ENCODE measurements at regions not wholly inside any gene's neighbourhood (a gene's known extent, or its start where the extent isn't known, plus 50 kb on each side); places are given as distances from the start of the nearest gene placed in this dataset.

DNA sequence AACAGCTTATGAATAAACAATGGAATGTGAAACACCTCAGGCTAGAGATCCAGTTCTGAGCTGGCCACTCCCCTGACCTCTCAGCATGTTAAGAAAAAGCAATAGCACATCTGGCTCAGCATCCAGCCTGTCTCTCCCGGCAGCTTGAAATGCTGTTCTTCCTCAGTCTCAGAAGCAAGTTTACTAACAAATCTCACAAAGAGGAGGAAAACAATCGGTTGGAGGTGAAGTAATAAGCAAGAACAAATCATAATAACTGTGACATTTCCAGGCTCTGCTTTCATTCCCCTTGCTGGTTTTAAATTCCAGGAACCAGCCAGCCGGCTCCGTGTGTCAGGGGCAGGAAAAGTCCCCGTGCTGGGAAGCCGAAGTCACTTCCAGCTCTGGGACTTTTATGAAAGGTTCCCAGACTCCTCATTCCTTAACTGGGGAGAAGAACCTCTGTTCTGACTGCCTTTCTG is 133.9 kb upstream of the ARL4C start:
- CTCF ChIA-PET: no interaction called here
- intact Hi-C loops (cut with micrococcal nuclease; ENCODE audit: unreplicated experiment): no loop called here
- no peak for DNase-seq (ENCODE audit: low spot score)

DNA sequence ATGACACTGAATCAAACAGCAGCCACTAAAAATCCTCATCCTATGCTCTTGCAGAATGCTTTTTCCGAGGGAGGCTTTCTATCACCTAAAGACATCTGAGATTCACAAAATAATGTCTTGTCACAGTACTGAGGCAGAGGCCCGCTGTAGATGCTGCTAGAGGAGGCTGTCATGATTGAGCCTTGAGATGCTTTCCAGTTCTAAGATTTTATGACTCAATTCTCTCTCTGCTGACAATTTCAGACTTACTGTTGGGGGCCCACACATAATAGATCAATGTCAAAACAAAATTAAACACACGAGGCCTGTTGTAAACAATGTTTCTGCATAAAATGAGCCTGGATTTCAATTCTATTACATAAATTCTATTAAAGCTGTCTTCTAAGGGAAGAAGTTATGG is 132.7 kb upstream of the ARL4C start:
- H3K4me1 ChIP-seq (ENCODE audit: insufficient read depth, low read length, poor library complexity, severe bottlenecking): no peaks in the 10 kb centered on the region
- CTCF ChIA-PET: no interaction called here
- no peak for DNase-seq (ENCODE audit: low spot score)
- H3K4me3 ChIP-seq (ENCODE audit: low read depth, low read length, poor library complexity, severe bottlenecking): no peak overlapping the region
- POLR2A ChIA-PET (ENCODE audit: low non-redundant PET): no interaction called here
- BruUV-seq (replicated peaks): no TSS peak
- TF ChIP-seq, protein P1, sequence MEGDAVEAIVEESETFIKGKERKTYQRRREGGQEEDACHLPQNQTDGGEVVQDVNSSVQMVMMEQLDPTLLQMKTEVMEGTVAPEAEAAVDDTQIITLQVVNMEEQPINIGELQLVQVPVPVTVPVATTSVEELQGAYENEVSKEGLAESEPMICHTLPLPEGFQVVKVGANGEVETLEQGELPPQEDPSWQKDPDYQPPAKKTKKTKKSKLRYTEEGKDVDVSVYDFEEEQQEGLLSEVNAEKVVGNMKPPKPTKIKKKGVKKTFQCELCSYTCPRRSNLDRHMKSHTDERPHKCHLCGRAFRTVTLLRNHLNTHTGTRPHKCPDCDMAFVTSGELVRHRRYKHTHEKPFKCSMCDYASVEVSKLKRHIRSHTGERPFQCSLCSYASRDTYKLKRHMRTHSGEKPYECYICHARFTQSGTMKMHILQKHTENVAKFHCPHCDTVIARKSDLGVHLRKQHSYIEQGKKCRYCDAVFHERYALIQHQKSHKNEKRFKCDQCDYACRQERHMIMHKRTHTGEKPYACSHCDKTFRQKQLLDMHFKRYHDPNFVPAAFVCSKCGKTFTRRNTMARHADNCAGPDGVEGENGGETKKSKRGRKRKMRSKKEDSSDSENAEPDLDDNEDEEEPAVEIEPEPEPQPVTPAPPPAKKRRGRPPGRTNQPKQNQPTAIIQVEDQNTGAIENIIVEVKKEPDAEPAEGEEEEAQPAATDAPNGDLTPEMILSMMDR (conservative IDR thresholded peaks at IDR 0.05; ENCODE audit: low read depth, low read length): no peak
- TF ChIP-seq EZH2 (IDR thresholded peaks at IDR 0.05; ENCODE audit: borderline replicate concordance, low read depth, low read length, poor library complexity, severe bottlenecking): no peak
- no peaks in the 10 kb centered on the region for H3K9me3 ChIP-seq (ENCODE audit: low read depth, low read length, poor library complexity, severe bottlenecking)
- no peak overlapping the region for H3K27ac ChIP-seq (ENCODE audit: low read depth, low read length, poor library complexity, severe bottlenecking)
- H3K36me3 ChIP-seq (ENCODE audit: insufficient read depth, low read length, poor library complexity, severe bottlenecking): no peaks in the 10 kb centered on the region
- H3K27me3 ChIP-seq (replicated peaks; ENCODE audit: insufficient read depth, low read depth, low read length, poor library complexity): no peaks in the 10 kb centered on the region
- intact Hi-C loops (cut with micrococcal nuclease; ENCODE audit: unreplicated experiment): no loop called here

More for the DNA sequence above, 133.9 kb upstream of the ARL4C start:
- no peaks in the 10 kb centered on the region for H3K4me1 ChIP-seq (ENCODE audit: insufficient read depth, low read length, poor library complexity, severe bottlenecking)
- no peak for TF ChIP-seq EZH2 (IDR thresholded peaks at IDR 0.05; ENCODE audit: borderline replicate concordance, low read depth, low read length, poor library complexity, severe bottlenecking)
- TF ChIP-seq, protein P1 (conservative IDR thresholded peaks at IDR 0.05; ENCODE audit: low read depth, low read length): no peak
- no TSS peak for BruUV-seq (replicated peaks)
- H3K9me3 ChIP-seq (ENCODE audit: low read depth, low read length, poor library complexity, severe bottlenecking): no peaks in the 10 kb centered on the region
- H3K27ac ChIP-seq (ENCODE audit: low read depth, low read length, poor library complexity, severe bottlenecking): no peak overlapping the region
- no peak overlapping the region for H3K4me3 ChIP-seq (ENCODE audit: low read depth, low read length, poor library complexity, severe bottlenecking)
- H3K27me3 ChIP-seq (replicated peaks; ENCODE audit: insufficient read depth, low read depth, low read length, poor library complexity): no peaks in the 10 kb centered on the region
- H3K36me3 ChIP-seq (ENCODE audit: insufficient read depth, low read length, poor library complexity, severe bottlenecking): no peaks in the 10 kb centered on the region
- POLR2A ChIA-PET (ENCODE audit: low non-redundant PET): no interaction called here

- ChIA-PET CTCF (no interaction called here), POLR2A (ENCODE audit: low non-redundant PET) (no interaction called here)
- intact Hi-C loops (cut with micrococcal nuclease; ENCODE audit: unreplicated experiment): no loop called here
- DNase-seq (ENCODE audit: low spot score): no peak
- TF ChIP-seq EZH2 (IDR thresholded peaks at IDR 0.05; ENCODE audit: borderline replicate concordance, low read depth, low read length, poor library complexity, severe bottlenecking): no peak
- TF ChIP-seq, protein P1 (conservative IDR thresholded peaks at IDR 0.05; ENCODE audit: low read depth, low read length): no peak
- Histone ChIP-seq H3K9me3 (ENCODE audit: low read depth, low read length, poor library complexity, severe bottlenecking) (no peaks in the 10 kb centered on the region), H3K27me3 (replicated peaks; ENCODE audit: insufficient read depth, low read depth, low read length, poor library complexity) (no peaks in the 10 kb centered on the region), H3K4me3 (ENCODE audit: low read depth, low read length, poor library complexity, severe bottlenecking) (no peak overlapping the region), H3K4me1 (ENCODE audit: insufficient read depth, low read length, poor library complexity, severe bottlenecking) (peaks cover under 1% of the 10 kb centered on the region), H3K36me3 (ENCODE audit: insufficient read depth, low read length, poor library complexity, severe bottlenecking) (no peaks in the 10 kb centered on the region), H3K27ac (ENCODE audit: low read depth, low read length, poor library complexity, severe bottlenecking) (no peak overlapping the region)
- no TSS peak for BruUV-seq (replicated peaks)
These were observed 132.1 kb upstream of the ARL4C start for GRCh38 chr2:234628953-234629352.

All from A673 (cell line).